ENCODE measurements at regions not wholly inside any gene's neighbourhood (a gene's known extent, or its start where the extent isn't known, plus 50 kb on each side); places are given as distances from the start of the nearest gene placed in this dataset.

- Mint-ChIP-seq H3K9me3 (ENCODE audit: unreplicated experiment) (peaks cover 3% of the 10 kb centered on the region), H3K27ac (ENCODE audit: unreplicated experiment) (no peak overlapping the region), H3K36me3 (ENCODE audit: low read depth, unreplicated experiment) (no peaks in the 10 kb centered on the region), H3K4me1 (ENCODE audit: low read depth, unreplicated experiment) (peaks cover 5% of the 10 kb centered on the region), H3K27me3 (ENCODE audit: low read depth, unreplicated experiment) (peaks cover 5% of the 10 kb centered on the region), H3K4me3 (ENCODE audit: unreplicated experiment) (no peak overlapping the region)
- no peak for FAIRE-seq
- DNase-seq (ENCODE audit: low read depth), result peak; percentile 12
- H3K36me3 ChIP-seq (ENCODE audit: insufficient read depth, low read length), result no peaks in the 10 kb centered on the region
- H3K4me3 ChIP-seq (ENCODE audit: insufficient read depth, low read depth, low read length), result no peak overlapping the region
- H3K27me3 ChIP-seq (ENCODE audit: insufficient read depth, low read length), result no peaks in the 10 kb centered on the region
- no peaks in the 10 kb centered on the region for H4K20me1 ChIP-seq (ENCODE audit: insufficient read depth, low read length)
- TF ChIP-seq EZH2 (IDR thresholded peaks at IDR 0.05; ENCODE audit: insufficient read depth, low read length) (no peak), CTCF (IDR thresholded peaks at IDR 0.05; ENCODE audit: insufficient read depth, low read depth, low read length) (no peak)
- H3K9me3 ChIP-seq (ENCODE audit: insufficient read depth, low read depth, low read length), result no peaks in the 10 kb centered on the region
- peaks cover 15% of the 10 kb centered on the region for H3K4me1 ChIP-seq (ENCODE audit: insufficient read depth, low read length)
- no peak overlapping the region for H2AFZ ChIP-seq (ENCODE audit: low read depth, low read length)
- no peak overlapping the region for H3K9ac ChIP-seq (ENCODE audit: low read length)
- H3K27ac ChIP-seq (ENCODE audit: low read depth, low read length), result no peak overlapping the region
- H3K4me2 ChIP-seq (ENCODE audit: low read length), result peak overlapping the region; percentile 5
- no peaks in the 10 kb centered on the region for H3K79me2 ChIP-seq (ENCODE audit: insufficient read depth, low read length)
These were observed 151.2 kb upstream of the TAB2 start for GRCh38 chr6:149166336-149166735.

GRCh38 chr6:149166747-149167146 is 150.8 kb upstream of the TAB2 start:
- H3K27me3 Mint-ChIP-seq (ENCODE audit: low read depth, unreplicated experiment), result peaks cover 5% of the 10 kb centered on the region
- no peaks in the 10 kb centered on the region for H3K79me2 ChIP-seq (ENCODE audit: insufficient read depth, low read length)
- no peaks in the 10 kb centered on the region for H3K36me3 ChIP-seq (ENCODE audit: insufficient read depth, low read length)
- no peak overlapping the region for H3K27ac Mint-ChIP-seq (ENCODE audit: unreplicated experiment)
- peak overlapping the region; percentile 5 for H3K4me2 ChIP-seq (ENCODE audit: low read length)
- H3K9ac ChIP-seq (ENCODE audit: low read length), result no peak overlapping the region
- no peaks in the 10 kb centered on the region for H4K20me1 ChIP-seq (ENCODE audit: insufficient read depth, low read length)
- H3K27me3 ChIP-seq (ENCODE audit: insufficient read depth, low read length), result no peaks in the 10 kb centered on the region
- peaks cover under 1% of the 10 kb centered on the region for H3K9me3 Mint-ChIP-seq (ENCODE audit: unreplicated experiment)
- peaks cover 5% of the 10 kb centered on the region for H3K4me1 Mint-ChIP-seq (ENCODE audit: low read depth, unreplicated experiment)
- no peak overlapping the region for H3K27ac ChIP-seq (ENCODE audit: low read depth, low read length)
- no peak for FAIRE-seq
- peaks cover 15% of the 10 kb centered on the region for H3K4me1 ChIP-seq (ENCODE audit: insufficient read depth, low read length)
- H3K9me3 ChIP-seq (ENCODE audit: insufficient read depth, low read depth, low read length), result no peaks in the 10 kb centered on the region
- TF ChIP-seq EZH2 (IDR thresholded peaks at IDR 0.05; ENCODE audit: insufficient read depth, low read length) (no peak), CTCF (IDR thresholded peaks at IDR 0.05; ENCODE audit: insufficient read depth, low read depth, low read length) (no peak)
- no peak overlapping the region for H3K4me3 Mint-ChIP-seq (ENCODE audit: unreplicated experiment)
- no peak overlapping the region for H3K4me3 ChIP-seq (ENCODE audit: insufficient read depth, low read depth, low read length)
- H2AFZ ChIP-seq (ENCODE audit: low read depth, low read length), result no peak overlapping the region
- H3K36me3 Mint-ChIP-seq (ENCODE audit: low read depth, unreplicated experiment), result no peaks in the 10 kb centered on the region
- no peak for DNase-seq (ENCODE audit: low read depth)

- Mint-ChIP-seq H3K4me3 (ENCODE audit: unreplicated experiment) (no peak overlapping the region), H3K4me1 (ENCODE audit: low read depth, unreplicated experiment) (peaks cover 5% of the 10 kb centered on the region), H3K9me3 (ENCODE audit: unreplicated experiment) (no peaks in the 10 kb centered on the region), H3K27ac (ENCODE audit: unreplicated experiment) (no peak overlapping the region), H3K27me3 (ENCODE audit: low read depth, unreplicated experiment) (peaks cover 13% of the 10 kb centered on the region), H3K36me3 (ENCODE audit: low read depth, unreplicated experiment) (peaks cover 2% of the 10 kb centered on the region)
- FAIRE-seq (no peak), DNase-seq (ENCODE audit: low read depth) (no peak)
- H3K9ac ChIP-seq (ENCODE audit: low read length), result no peak overlapping the region
- H2AFZ ChIP-seq (ENCODE audit: low read depth, low read length), result no peak overlapping the region
- H3K4me1 ChIP-seq (ENCODE audit: insufficient read depth, low read length), result peaks cover 15% of the 10 kb centered on the region
- no peak overlapping the region for H3K27ac ChIP-seq (ENCODE audit: low read depth, low read length)
- no peaks in the 10 kb centered on the region for H3K36me3 ChIP-seq (ENCODE audit: insufficient read depth, low read length)
- no peaks in the 10 kb centered on the region for H3K79me2 ChIP-seq (ENCODE audit: insufficient read depth, low read length)
- no peak overlapping the region for H3K4me3 ChIP-seq (ENCODE audit: insufficient read depth, low read depth, low read length)
- TF ChIP-seq EZH2 (IDR thresholded peaks at IDR 0.05; ENCODE audit: insufficient read depth, low read length) (no peak), CTCF (IDR thresholded peaks at IDR 0.05; ENCODE audit: insufficient read depth, low read depth, low read length) (no peak)
- H4K20me1 ChIP-seq (ENCODE audit: insufficient read depth, low read length), result no peaks in the 10 kb centered on the region
- H3K9me3 ChIP-seq (ENCODE audit: insufficient read depth, low read depth, low read length), result no peaks in the 10 kb centered on the region
- H3K4me2 ChIP-seq (ENCODE audit: low read length), result peak overlapping the region; percentile 50
- H3K27me3 ChIP-seq (ENCODE audit: insufficient read depth, low read length), result no peaks in the 10 kb centered on the region
These were observed 148.5 kb upstream of the TAB2 start for GRCh38 chr6:149168968-149169367.

Measured in astrocyte (in vitro differentiated cells and primary cell).